ENCODE measurements at regions not wholly inside any gene's neighbourhood (a gene's known extent, or its start where the extent isn't known, plus 50 kb on each side); places are given as distances from the start of the nearest gene placed in this dataset.
A peak's percentile ranks its signal among the peaks of the same experiment; 100 is the strongest.

DNA sequence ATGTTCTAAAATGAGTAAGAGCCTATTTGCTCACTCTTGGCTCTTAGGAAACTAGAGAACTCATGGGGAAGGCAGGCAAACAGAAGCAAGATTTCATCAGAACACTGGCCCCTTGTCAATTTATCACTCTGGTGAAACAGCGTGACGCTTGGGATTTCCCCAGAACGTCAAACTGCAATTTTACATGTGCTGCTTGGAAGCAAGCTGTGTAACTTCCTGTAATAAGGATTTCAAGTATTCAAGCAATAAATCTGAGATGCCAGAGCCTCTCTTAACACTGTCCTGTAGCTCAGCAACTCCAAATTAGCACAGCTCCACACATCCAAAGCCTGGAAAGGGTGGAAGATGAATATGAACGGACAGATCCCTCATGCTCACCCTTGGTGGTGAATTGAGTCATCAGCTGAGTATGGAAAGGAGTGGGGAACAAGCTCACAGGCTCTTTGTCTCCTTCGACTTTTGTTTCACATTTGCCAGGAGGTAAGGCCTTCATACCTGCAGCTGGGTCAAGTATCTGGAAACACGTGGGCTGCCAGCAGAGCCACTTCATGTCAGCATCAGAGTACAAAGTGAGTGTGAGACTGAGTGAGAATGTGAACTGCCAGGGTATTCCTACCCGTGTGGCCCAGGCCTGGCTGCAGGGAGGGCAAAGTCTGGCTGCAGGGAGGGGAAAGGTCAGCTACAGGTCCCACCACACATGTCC, 140.4 kb upstream of the NAMPT start:
- Histone ChIP-seq H2AFZ (ENCODE audit: low read length, unreplicated experiment) (no peak overlapping the region), H3K27ac (ENCODE audit: low read depth, low read length) (peak overlapping the region; percentile 93), H3K27me3 (ENCODE audit: insufficient read depth, low read length) (no peaks in the 10 kb centered on the region), H3K36me3 (ENCODE audit: insufficient read depth, low read length) (no peaks in the 10 kb centered on the region), H3K4me3 (ENCODE audit: low read depth, low read length) (peak overlapping the region; percentile 22), H3K4me1 (ENCODE audit: control insufficient read depth, insufficient read depth, low read length, unreplicated experiment) (peaks cover 50% of the 10 kb centered on the region), H3K79me2 (ENCODE audit: control insufficient read depth, insufficient read depth, low read length, unreplicated experiment) (no peaks in the 10 kb centered on the region)

DNA sequence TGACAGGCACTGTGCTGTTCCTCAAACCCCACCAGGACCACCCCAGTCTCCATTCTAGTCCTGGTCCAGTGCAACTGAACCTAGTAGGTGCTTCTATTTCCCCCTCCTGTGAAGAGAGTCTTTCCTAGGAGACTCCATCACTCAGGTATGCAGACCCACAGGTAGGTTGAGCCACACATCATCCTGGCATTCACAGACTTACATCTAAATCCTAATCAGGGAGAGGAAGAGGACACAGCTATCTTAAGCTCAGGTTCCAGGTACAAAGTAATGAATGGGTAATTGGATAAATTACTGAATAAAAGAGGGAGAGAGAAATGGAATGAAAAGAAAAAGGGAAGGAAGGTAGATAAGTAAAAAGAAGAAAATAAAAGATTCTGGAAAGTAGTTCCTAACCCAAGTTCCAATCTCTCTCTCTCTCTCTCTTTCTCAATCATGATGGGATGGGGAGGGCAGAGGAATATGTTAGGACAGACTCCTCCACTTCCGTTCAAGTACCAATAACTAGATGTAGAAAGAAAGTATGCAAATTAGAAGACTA, 139.8 kb upstream of the NAMPT start:
- peak overlapping the region; percentile 93 for H3K27ac ChIP-seq (ENCODE audit: low read depth, low read length)
- H3K27me3 ChIP-seq (ENCODE audit: insufficient read depth, low read length) = no peaks in the 10 kb centered on the region
- H3K79me2 ChIP-seq (ENCODE audit: control insufficient read depth, insufficient read depth, low read length, unreplicated experiment) = no peaks in the 10 kb centered on the region
- H3K36me3 ChIP-seq (ENCODE audit: insufficient read depth, low read length) = no peaks in the 10 kb centered on the region
- no peak overlapping the region for H2AFZ ChIP-seq (ENCODE audit: low read length, unreplicated experiment)
- H3K4me1 ChIP-seq (ENCODE audit: control insufficient read depth, insufficient read depth, low read length, unreplicated experiment) = peaks cover 56% of the 10 kb centered on the region
- peak overlapping the region; percentile 36; the same call in 1 of the 2 replicates for H3K4me3 ChIP-seq (ENCODE audit: low read depth, low read length)

DNA sequence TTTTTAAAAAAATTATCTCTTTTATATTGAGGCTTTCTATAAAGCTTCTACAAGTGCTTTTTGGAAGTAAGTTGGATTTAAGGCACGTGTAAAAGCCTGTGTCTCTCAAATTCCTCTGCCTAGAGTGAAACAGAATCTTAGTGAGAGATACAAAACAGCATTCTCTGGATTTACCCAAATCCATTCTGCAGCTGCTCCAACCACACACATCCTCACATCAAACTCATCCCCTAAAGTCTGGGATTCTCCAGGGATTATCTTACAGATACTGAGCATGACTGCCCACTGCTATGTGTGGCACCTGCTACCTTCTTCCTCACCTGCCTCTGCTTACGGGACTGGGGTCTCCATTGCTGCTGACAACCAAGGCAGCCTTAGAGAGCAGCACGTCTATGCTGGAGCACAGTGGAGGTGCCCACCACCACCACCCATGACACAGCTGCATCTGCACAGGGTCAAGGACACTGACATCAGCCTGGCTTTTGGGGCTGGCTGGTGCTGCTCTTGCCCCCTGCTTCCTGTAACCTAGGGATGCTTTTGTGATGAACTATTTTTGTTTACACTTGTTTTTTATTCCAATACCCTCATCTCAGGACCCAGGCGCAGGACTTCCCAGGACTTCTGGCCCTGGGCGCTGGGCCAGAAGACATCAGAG, 139.2 kb upstream of the NAMPT start:
- no peaks in the 10 kb centered on the region for H3K79me2 ChIP-seq (ENCODE audit: control insufficient read depth, insufficient read depth, low read length, unreplicated experiment)
- H3K4me3 ChIP-seq (ENCODE audit: low read depth, low read length) = peak overlapping the region; percentile 36; the same call in 1 of the 2 replicates
- no peaks in the 10 kb centered on the region for H3K36me3 ChIP-seq (ENCODE audit: insufficient read depth, low read length)
- H2AFZ ChIP-seq (ENCODE audit: low read length, unreplicated experiment) = no peak overlapping the region
- peaks cover 58% of the 10 kb centered on the region for H3K4me1 ChIP-seq (ENCODE audit: control insufficient read depth, insufficient read depth, low read length, unreplicated experiment)
- H3K27ac ChIP-seq (ENCODE audit: low read depth, low read length) = peak overlapping the region; percentile 93
- H3K27me3 ChIP-seq (ENCODE audit: insufficient read depth, low read length) = no peaks in the 10 kb centered on the region

DNA sequence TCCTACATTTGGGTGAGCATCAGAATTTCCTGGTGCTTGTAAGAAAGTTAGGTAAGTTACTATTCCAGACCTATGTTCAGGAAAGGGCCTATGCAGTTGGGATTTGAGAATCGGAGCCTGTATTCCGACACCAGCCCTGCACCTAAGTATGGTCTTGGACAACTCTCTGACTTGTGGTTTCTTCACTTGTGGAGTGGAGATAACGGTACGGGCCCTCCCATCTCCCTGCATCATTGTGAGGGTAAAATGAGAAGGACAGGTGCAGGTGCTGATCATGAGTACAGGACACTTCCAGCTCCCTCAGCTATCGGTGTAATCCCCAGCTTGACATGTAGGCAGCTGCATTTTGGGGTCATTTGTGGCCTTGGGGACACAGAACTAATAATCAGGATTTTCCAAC, 138.3 kb upstream of the NAMPT start:
- H3K4me3 ChIP-seq (ENCODE audit: low read depth, low read length) = no peak overlapping the region
- peaks cover 66% of the 10 kb centered on the region for H3K4me1 ChIP-seq (ENCODE audit: control insufficient read depth, insufficient read depth, low read length, unreplicated experiment)
- no peak overlapping the region for H2AFZ ChIP-seq (ENCODE audit: low read length, unreplicated experiment)
- H3K36me3 ChIP-seq (ENCODE audit: insufficient read depth, low read length) = no peaks in the 10 kb centered on the region
- no peaks in the 10 kb centered on the region for H3K79me2 ChIP-seq (ENCODE audit: control insufficient read depth, insufficient read depth, low read length, unreplicated experiment)
- H3K27me3 ChIP-seq (ENCODE audit: insufficient read depth, low read length) = no peaks in the 10 kb centered on the region
- H3K27ac ChIP-seq (ENCODE audit: low read depth, low read length) = no peak overlapping the region

DNA sequence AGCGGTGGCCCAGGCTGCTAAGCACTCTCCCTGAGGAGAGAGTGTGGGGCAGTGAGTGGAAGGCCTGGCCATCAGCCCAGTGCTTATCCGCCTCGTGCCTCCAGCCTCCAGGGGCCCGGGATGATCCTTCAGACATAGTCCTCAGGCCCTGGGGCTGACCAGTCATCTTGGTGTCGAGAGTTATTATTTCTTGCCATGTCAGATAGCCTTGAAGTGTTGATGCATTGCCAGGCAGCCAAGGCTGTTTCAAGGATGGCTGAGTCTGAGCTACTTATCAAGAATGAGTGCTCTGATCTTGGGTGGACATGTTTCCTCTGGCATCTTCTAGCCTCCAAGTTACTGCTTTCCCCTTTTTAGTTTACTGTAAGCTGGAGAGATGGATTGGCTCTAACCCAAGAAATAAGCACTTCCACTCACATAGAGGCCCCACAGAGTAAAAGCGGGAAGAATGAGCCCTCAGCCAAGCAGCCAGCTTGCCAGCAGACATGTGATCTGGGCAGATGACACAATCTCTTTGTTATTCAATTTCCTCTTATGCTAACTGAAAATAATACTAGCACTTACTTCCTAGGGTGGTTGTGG, 136.5 kb upstream of the NAMPT start:
- H3K27me3 ChIP-seq (ENCODE audit: insufficient read depth, low read length) = no peaks in the 10 kb centered on the region
- H3K36me3 ChIP-seq (ENCODE audit: insufficient read depth, low read length) = no peaks in the 10 kb centered on the region
- H3K27ac ChIP-seq (ENCODE audit: low read depth, low read length) = peak overlapping the region; percentile 90
- no peak overlapping the region for H3K4me3 ChIP-seq (ENCODE audit: low read depth, low read length)
- H3K4me1 ChIP-seq (ENCODE audit: control insufficient read depth, insufficient read depth, low read length, unreplicated experiment) = peaks cover 69% of the 10 kb centered on the region
- H3K79me2 ChIP-seq (ENCODE audit: control insufficient read depth, insufficient read depth, low read length, unreplicated experiment) = no peaks in the 10 kb centered on the region
- H2AFZ ChIP-seq (ENCODE audit: low read length, unreplicated experiment) = peak overlapping the region; percentile 44

DNA sequence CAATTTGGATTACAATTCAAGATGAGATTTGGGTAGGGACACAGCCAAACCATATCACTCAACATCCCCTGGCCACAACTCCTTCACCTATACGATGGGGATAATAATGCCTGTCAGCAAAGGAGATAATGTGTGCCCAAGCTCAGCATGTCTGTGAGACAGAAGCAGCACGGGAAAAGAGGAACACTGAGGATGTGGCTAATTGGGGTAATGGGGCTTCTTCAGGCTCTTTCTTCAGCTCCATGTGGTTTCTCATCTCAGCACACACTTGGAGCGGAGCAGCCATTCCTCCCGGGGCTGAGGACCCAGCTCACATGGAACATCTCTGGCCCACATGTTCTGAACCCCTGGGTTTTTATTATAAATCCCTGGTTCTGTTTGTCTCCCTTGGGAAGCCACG, 136.0 kb upstream of the NAMPT start:
- peak overlapping the region; percentile 90 for H3K27ac ChIP-seq (ENCODE audit: low read depth, low read length)
- H2AFZ ChIP-seq (ENCODE audit: low read length, unreplicated experiment) = no peak overlapping the region
- H3K4me3 ChIP-seq (ENCODE audit: low read depth, low read length) = no peak overlapping the region
- peaks cover 64% of the 10 kb centered on the region for H3K4me1 ChIP-seq (ENCODE audit: control insufficient read depth, insufficient read depth, low read length, unreplicated experiment)
- no peaks in the 10 kb centered on the region for H3K36me3 ChIP-seq (ENCODE audit: insufficient read depth, low read length)
- no peaks in the 10 kb centered on the region for H3K27me3 ChIP-seq (ENCODE audit: insufficient read depth, low read length)
- no peaks in the 10 kb centered on the region for H3K79me2 ChIP-seq (ENCODE audit: control insufficient read depth, insufficient read depth, low read length, unreplicated experiment)

DNA sequence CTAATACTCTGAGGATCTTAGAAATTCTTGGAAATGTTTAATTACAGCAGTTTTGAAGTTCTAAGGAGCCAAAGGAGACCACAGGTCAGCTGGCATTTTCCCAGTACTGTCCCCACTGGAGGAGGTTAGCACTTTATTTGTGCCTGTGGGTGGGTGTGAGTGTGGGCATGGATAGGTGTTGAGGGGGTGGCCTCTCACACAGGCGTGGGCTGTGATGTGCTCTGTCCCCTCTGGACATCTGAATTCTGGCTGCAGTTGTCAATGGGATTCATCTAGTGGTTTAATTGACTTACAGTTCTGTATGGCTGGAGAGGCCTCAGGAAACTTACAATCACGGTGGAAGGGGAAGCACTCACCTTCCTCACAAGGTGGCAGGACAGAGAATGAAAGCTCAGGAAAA, 135.4 kb upstream of the NAMPT start:
- peak overlapping the region; percentile 90 for H3K27ac ChIP-seq (ENCODE audit: low read depth, low read length)
- H2AFZ ChIP-seq (ENCODE audit: low read length, unreplicated experiment) = no peak overlapping the region
- peaks cover 59% of the 10 kb centered on the region for H3K4me1 ChIP-seq (ENCODE audit: control insufficient read depth, insufficient read depth, low read length, unreplicated experiment)
- H3K36me3 ChIP-seq (ENCODE audit: insufficient read depth, low read length) = no peaks in the 10 kb centered on the region
- H3K27me3 ChIP-seq (ENCODE audit: insufficient read depth, low read length) = no peaks in the 10 kb centered on the region
- H3K4me3 ChIP-seq (ENCODE audit: low read depth, low read length) = no peak overlapping the region
- H3K79me2 ChIP-seq (ENCODE audit: control insufficient read depth, insufficient read depth, low read length, unreplicated experiment) = no peaks in the 10 kb centered on the region

DNA sequence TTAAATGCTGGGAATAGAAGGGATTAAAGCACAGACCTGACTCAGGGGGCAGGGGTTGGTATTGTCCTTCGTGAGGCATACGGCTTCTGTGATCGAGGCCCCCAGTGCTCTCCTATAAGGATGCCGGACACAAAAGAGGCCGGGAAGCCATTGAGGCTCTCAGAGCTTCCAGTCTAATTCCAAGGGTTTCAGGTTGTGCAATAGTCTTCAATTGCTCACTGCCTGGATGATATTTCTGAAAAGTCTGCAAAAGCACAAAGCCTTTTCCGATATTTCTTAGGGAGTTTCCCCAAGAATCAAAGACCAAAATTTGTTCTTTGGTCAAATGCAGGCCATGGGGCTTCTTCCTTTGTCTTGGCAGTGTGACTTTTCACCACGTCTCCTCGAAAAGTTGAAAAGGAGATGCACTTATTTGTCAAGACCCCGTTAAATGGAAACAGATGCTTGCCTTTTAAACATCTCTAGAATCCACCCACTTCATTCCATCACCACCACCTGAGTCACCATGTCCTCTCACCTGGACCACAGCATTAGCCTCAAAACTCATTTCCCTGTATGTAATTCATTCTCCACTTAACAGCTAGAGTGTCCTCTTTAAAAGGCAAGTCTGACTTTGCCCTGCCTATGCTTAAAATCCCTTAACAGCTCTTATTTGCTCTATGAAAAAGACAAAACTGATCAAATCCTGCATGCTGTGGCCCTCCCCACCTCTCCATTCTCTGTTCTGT, 134.8 kb upstream of the NAMPT start:
- H3K4me3 ChIP-seq (ENCODE audit: low read depth, low read length) = no peak overlapping the region
- no peaks in the 10 kb centered on the region for H3K36me3 ChIP-seq (ENCODE audit: insufficient read depth, low read length)
- no peak overlapping the region for H3K27ac ChIP-seq (ENCODE audit: low read depth, low read length)
- H3K27me3 ChIP-seq (ENCODE audit: insufficient read depth, low read length) = no peaks in the 10 kb centered on the region
- H2AFZ ChIP-seq (ENCODE audit: low read length, unreplicated experiment) = no peak overlapping the region
- H3K79me2 ChIP-seq (ENCODE audit: control insufficient read depth, insufficient read depth, low read length, unreplicated experiment) = no peaks in the 10 kb centered on the region
- H3K4me1 ChIP-seq (ENCODE audit: control insufficient read depth, insufficient read depth, low read length, unreplicated experiment) = peaks cover 58% of the 10 kb centered on the region

DNA sequence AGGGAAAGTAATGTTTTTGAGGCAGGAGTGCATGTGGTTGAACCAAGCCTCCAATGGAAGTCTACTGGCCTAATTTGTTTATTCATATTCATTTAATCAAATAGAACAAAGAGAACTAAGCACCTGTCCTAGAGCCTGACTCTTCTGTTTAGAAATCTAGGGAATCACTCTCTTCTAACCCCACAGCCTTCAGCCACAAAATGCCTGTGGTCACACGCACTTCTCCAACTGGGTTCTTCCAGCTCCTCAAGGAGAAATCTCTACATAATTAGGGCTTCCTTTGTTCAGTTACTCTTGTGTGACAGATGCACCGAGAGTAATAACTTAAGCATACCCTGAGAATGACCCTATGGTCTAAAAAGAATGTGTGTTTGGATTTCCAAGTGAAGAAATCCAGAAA, 133.7 kb upstream of the NAMPT start:
- Histone ChIP-seq H3K27ac (ENCODE audit: low read depth, low read length) (peak overlapping the region; percentile 68), H3K79me2 (ENCODE audit: control insufficient read depth, insufficient read depth, low read length, unreplicated experiment) (no peaks in the 10 kb centered on the region), H3K4me3 (ENCODE audit: low read depth, low read length) (no peak overlapping the region), H3K4me1 (ENCODE audit: control insufficient read depth, insufficient read depth, low read length, unreplicated experiment) (peaks cover 47% of the 10 kb centered on the region), H2AFZ (ENCODE audit: low read length, unreplicated experiment) (no peak overlapping the region), H3K27me3 (ENCODE audit: insufficient read depth, low read length) (no peaks in the 10 kb centered on the region), H3K36me3 (ENCODE audit: insufficient read depth, low read length) (no peaks in the 10 kb centered on the region)

DNA sequence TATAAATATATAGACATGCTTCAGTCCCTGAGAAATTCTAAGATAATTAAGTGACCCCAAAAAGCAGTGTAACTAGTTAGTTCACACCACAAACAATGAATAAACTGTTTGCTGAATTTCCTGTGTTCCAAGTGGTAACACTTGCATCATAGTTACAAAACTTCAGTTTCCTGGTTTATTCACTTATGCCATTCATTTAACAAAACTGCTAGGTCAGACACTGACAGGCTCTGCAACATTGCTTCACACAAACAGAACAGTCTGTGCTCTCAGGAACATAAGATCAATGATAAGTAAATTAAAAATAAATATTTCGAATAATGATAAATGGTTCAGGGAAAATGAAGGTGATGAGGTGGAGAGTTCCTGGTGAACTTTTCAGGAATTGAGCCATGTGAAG, 133.3 kb upstream of the NAMPT start:
- H3K36me3 ChIP-seq (ENCODE audit: insufficient read depth, low read length) = no peaks in the 10 kb centered on the region

More for the DNA sequence above, 133.3 kb upstream of the NAMPT start:
- no peak overlapping the region for H3K4me3 ChIP-seq (ENCODE audit: low read depth, low read length)
- H3K4me1 ChIP-seq (ENCODE audit: control insufficient read depth, insufficient read depth, low read length, unreplicated experiment) = peaks cover 46% of the 10 kb centered on the region
- H3K79me2 ChIP-seq (ENCODE audit: control insufficient read depth, insufficient read depth, low read length, unreplicated experiment) = no peaks in the 10 kb centered on the region
- peak overlapping the region; percentile 68 for H3K27ac ChIP-seq (ENCODE audit: low read depth, low read length)
- no peak overlapping the region for H2AFZ ChIP-seq (ENCODE audit: low read length, unreplicated experiment)
- H3K27me3 ChIP-seq (ENCODE audit: insufficient read depth, low read length) = no peaks in the 10 kb centered on the region
